Common myeloid progenitor, CD34-positive (primary cell): ENCODE measurements at regions not wholly inside any gene's neighbourhood (a gene's known extent, or its start where the extent isn't known, plus 50 kb on each side); places are given as distances from the start of the nearest gene placed in this dataset.
"Not testable (repeated sequence)": the region's sequence is repeated elsewhere in the genome, so short reads cannot be mapped to it uniquely, and the experiment has no call there.

Experiments
- CTCF ChIA-PET: fragments of 350-600 bp; sonication (Branson Sonifier 250); formaldehyde crosslinking; loops from one replicate; lab custom pipeline; 2021; ENCODE audit warnings: antibody characterized with exemption; lab: Charles Lee
- POLR2A ChIA-PET: fragments of 350-600 bp; sonication (Branson Sonifier 250); formaldehyde crosslinking; loops from one replicate; lab custom pipeline; 2021; ENCODE audit warnings: antibody characterized with exemption; lab: Charles Lee
- DNase-seq, 3 donors: peaks; one replicate each; pipeline versions ENCODE4 v3.0.0 to v3.0.0-alpha.2; 2013
- H3K27ac ChIP-seq, 2 experiments: 1 replicate in 1 of 2; 2 replicates in 1 of 2; pipeline ENCODE4 v1.7.0; 2013; ENCODE audit warnings: inconsistent platforms in 2 of 2, low read length in 2 of 2, mild to moderate bottlenecking in 2 of 2, low read depth in 1 of 2, moderate library complexity in 1 of 2; ENCODE audit not compliant: severe bottlenecking in 2 of 2, insufficient read depth in 1 of 2, poor library complexity in 1 of 2
- H3K27me3 ChIP-seq, 5 experiments: replicated peaks in 2 of 5; 1 replicate in 3 of 5; 2 replicates in 2 of 5; pipeline versions ENCODE4 v1.6.1 to v1.7.0; 2013; ENCODE audit warnings: low read length in 4 of 5, mild to moderate bottlenecking in 2 of 5, moderate library complexity in 2 of 5, inconsistent platforms in 1 of 5; ENCODE audit not compliant: insufficient read depth in 5 of 5, control insufficient read depth in 4 of 5
- H3K36me3 ChIP-seq, 4 experiments: 1 replicate in 2 of 4; 2 replicates in 2 of 4; pipeline versions ENCODE4 v1.6.1 to v1.7.0; 2013; ENCODE audit warnings: low read length in 3 of 4, control low read depth in 1 of 4, mild to moderate bottlenecking in 1 of 4; ENCODE audit not compliant: control insufficient read depth in 4 of 4, insufficient read depth in 4 of 4
- H3K4me1 ChIP-seq, 4 experiments: 1 replicate in 3 of 4; 2 replicates in 1 of 4; pipeline versions ENCODE4 v1.6.1 to v1.7.1; 2013; ENCODE audit warnings: low read length in 3 of 4, mild to moderate bottlenecking in 3 of 4, control low read depth in 1 of 4, inconsistent platforms in 1 of 4, moderate library complexity in 1 of 4; ENCODE audit not compliant: control insufficient read depth in 4 of 4, insufficient read depth in 4 of 4; ENCODE audit errors: control extremely low read depth in 1 of 4
- H3K4me3 ChIP-seq, 7 experiments: 1 replicate in 4 of 7; 2 replicates in 3 of 7; pipeline versions ENCODE4 v1.5.1 to v1.7.0; 2013; ENCODE audit warnings: mild to moderate bottlenecking in 7 of 7, low read length in 6 of 7, moderate library complexity in 6 of 7, inconsistent platforms in 2 of 7, low read depth in 2 of 7, control low read depth in 1 of 7; ENCODE audit not compliant: insufficient read depth in 4 of 7, control insufficient read depth in 1 of 7; ENCODE audit errors: extremely low read depth in 1 of 7
- H3K9me3 ChIP-seq, 5 experiments: 1 replicate in 4 of 5; 2 replicates in 1 of 5; pipeline versions ENCODE4 v1.6.1 to v1.7.1; 2013; ENCODE audit warnings: low read length in 4 of 5, mild to moderate bottlenecking in 2 of 5, inconsistent platforms in 1 of 5, low read depth in 1 of 5, moderate library complexity in 1 of 5; ENCODE audit not compliant: control insufficient read depth in 4 of 5, insufficient read depth in 2 of 5; ENCODE audit errors: control extremely low read depth in 1 of 5
- WGBS: methylation state at CpG from one replicate; pipeline ENCODE4 v1.1.5; 2013; ENCODE audit not compliant: insufficient coverage; 5-methylcytosine and 5-hydroxymethylcytosine counted together

DNA sequence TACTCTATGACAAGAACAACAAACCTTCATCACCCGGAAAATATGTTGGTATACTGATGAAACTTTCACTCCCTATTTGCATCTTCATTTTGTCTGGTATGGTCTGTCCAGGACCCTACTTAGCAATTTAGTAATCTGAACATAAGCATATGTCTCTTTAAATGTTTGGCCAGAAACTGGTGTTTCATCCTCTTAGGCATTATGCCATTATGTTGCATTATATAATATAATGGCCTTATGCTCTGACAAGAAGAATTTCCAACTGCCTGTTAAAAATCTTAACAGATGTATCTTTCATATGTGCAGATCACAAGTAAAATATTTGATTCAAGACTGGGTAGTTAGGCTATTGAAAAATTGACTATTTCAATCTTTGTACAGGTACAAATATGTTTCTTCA is 610.6 kb upstream of the PRR20A start:
- no CpG with 5 or more reads among the region's 1 CpG for WGBS
- ChIA-PET POLR2A (no interaction called here), CTCF (no interaction called here)
- Histone ChIP-seq H3K27ac (no peak overlapping the region), H3K4me3 (no peak overlapping the region), H3K9me3 (no peaks in the 10 kb centered on the region), H3K36me3 (no peaks in the 10 kb centered on the region), H3K4me1 (no peaks in the 10 kb centered on the region), H3K27me3 (no peaks in the 10 kb centered on the region)
- no peak for DNase-seq

DNA sequence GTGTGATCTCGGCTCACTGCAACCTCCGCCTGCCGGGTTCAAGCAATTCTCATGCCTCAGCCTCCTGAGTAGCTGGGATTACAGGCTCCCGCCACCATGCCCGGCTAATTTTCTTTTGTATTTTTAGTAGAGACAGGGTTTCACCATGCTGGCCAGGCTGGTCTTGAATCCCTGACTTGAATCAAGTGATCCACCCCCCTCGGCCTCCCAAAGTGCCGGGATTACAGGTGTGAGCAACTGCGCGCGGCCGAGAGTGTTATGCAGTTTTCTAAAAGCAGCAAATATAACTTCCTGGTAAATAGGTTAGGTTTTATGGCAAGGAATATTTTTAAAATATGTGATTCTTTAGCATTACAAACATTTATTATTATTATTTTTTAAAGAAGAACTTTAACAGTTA is 592.8 kb upstream of the PRR20A start:
- POLR2A ChIA-PET, H3K4me3 ChIP-seq, H3K4me1 ChIP-seq, H3K36me3 ChIP-seq, H3K27ac ChIP-seq, H3K9me3 ChIP-seq, CTCF ChIA-PET, H3K27me3 ChIP-seq, DNase-seq: not testable (repeated sequence)
- WGBS: 100% methylated on average over 6 of the region's 11 CpGs

DNA sequence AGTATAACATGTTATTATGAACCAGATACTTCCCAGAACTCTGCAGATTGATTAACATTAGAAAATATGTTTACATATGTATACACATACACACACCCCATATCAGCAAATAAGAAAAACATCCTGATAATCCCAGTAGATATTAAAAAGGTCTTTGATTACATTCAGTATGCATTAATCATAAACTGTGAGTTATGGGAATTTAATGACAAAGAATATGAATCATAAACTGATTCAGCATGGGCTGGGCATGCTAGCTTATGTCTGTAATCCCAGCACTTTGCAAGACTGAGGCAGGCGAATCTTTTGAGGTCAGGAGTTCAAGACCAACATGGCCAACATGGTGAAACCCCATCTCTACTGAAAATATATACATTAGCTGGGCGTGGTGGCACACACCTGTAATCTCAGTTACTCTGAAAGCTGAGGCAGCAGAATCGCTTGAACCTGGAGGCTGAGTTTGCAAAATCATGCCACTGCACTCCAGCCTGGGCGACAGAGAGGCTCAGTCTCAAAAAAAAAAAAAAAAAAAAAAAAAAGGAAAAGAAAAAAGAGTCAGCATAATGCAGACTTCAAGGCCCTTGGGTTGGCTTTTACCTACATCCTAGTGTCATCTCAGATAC is 581.9 kb upstream of the PRR20A start:
- no peaks in the 10 kb centered on the region for H3K27me3 ChIP-seq
- H3K9me3 ChIP-seq: no peaks in the 10 kb centered on the region
- H3K4me1 ChIP-seq: no peaks in the 10 kb centered on the region
- DNase-seq: no peak
- no peak overlapping the region for H3K27ac ChIP-seq
- CTCF ChIA-PET: no interaction called here
- no peak overlapping the region for H3K4me3 ChIP-seq
- POLR2A ChIA-PET: no interaction called here
- 90% methylated on average over 3 of the region's 4 CpGs for WGBS
- H3K36me3 ChIP-seq: no peaks in the 10 kb centered on the region

GRCh38 chr13:56561327-56561726 is 579.4 kb upstream of the PRR20A start:
- WGBS: 89% methylated on average over 1 of the region's 2 CpGs
- no peaks in the 10 kb centered on the region for H3K36me3 ChIP-seq
- no peaks in the 10 kb centered on the region for H3K4me1 ChIP-seq
- H3K9me3 ChIP-seq: no peaks in the 10 kb centered on the region
- DNase-seq: no peak
- H3K4me3 ChIP-seq: no peak overlapping the region
- H3K27me3 ChIP-seq: no peaks in the 10 kb centered on the region
- H3K27ac ChIP-seq: no peak overlapping the region
- ChIA-PET CTCF (no interaction called here), POLR2A (no interaction called here)

DNA sequence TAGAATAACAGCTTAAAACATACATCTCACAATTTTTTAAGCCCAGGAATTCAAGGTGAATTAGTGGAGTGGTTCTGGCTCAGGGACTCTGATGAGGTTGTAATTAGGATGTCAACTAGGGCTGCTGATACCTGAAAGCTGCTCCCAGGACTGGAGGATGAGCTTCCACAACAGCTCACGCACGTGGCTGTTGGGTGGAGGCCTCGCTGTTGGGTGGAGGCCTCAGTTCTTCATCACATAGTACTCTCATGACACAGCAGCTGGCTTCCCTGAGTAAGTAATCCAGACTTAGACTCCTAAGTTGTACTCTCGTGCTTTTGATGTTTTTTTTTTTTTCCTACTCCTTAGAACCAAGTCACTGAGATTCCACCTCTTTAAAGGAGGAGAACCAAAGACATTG is 577.1 kb upstream of the PRR20A start:
- H3K27ac ChIP-seq: no peak overlapping the region
- H3K27me3 ChIP-seq: no peaks in the 10 kb centered on the region
- DNase-seq: no peak
- ChIA-PET POLR2A (no interaction called here), CTCF (no interaction called here)
- no peaks in the 10 kb centered on the region for H3K36me3 ChIP-seq
- H3K4me1 ChIP-seq: no peaks in the 10 kb centered on the region
- H3K4me3 ChIP-seq: no peak overlapping the region
- 83% methylated on average over 1 of the region's 4 CpGs for WGBS
- H3K9me3 ChIP-seq: no peaks in the 10 kb centered on the region

DNA sequence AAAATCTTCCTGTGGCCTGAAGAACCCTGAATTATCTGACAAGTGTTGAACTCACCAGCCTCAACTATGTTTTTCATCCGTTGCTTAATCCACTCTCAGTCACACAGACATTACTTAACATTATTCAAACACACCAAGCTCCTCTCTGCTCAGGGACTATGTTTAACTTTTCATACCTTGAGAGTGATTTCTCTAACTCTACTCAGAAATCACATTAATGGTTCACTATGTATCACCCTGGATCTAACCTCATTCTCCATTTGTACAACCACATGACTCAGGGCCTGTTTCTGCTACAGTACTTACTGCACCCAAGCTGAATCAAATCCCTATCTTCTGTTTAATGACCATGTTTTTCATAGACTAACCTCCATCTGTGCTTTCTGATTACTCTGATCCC is 553.7 kb upstream of the PRR20A start:
- POLR2A ChIA-PET: no interaction called here
- H3K36me3 ChIP-seq: no peaks in the 10 kb centered on the region
- H3K27me3 ChIP-seq: no peaks in the 10 kb centered on the region
- H3K27ac ChIP-seq: no peak overlapping the region
- WGBS: 100% methylated on average over 1 of the region's 1 CpG
- H3K4me1 ChIP-seq: no peaks in the 10 kb centered on the region
- H3K4me3 ChIP-seq: no peak overlapping the region
- H3K9me3 ChIP-seq: no peaks in the 10 kb centered on the region
- CTCF ChIA-PET: no interaction called here
- no peak for DNase-seq

DNA sequence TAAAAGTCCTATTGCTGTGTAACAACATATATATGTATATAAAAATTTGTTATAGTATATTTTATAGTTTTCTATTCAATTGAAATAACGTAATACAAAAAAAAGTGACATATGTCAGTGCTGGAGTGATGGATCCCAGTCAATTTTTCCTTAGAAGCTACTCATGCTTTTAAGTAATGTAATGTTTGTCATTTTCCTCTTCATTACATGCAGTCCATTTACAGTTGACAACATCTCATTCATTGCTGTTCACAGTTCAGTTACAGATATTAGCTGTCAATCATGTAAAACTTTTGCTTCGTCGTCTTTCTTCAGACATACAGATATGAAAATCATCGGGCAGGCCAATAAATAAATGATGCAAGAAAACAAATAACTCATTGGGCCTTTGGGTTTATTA is 525.1 kb upstream of the PRR20A start:
- ChIA-PET CTCF (no interaction called here), POLR2A (no interaction called here)
- Histone ChIP-seq H3K4me3 (no peak overlapping the region), H3K4me1 (no peaks in the 10 kb centered on the region), H3K9me3 (no peaks in the 10 kb centered on the region), H3K27me3 (no peaks in the 10 kb centered on the region), H3K36me3 (no peaks in the 10 kb centered on the region), H3K27ac (no peak overlapping the region)
- no peak for DNase-seq
- no CpG with 5 or more reads among the region's 4 CpGs for WGBS
